Prostate gland (tissue), 2 donors: ENCODE measurements at regions not wholly inside any gene's neighbourhood (a gene's known extent, or its start where the extent isn't known, plus 50 kb on each side); places are given as distances from the start of the nearest gene placed in this dataset.

Source experiments
- DNase-seq: peaks from one replicate; pipeline ENCODE4 v3.0.0-alpha.2; 2019; ENCODE audit warnings: low spot score
- H3K27ac ChIP-seq, 2 donors: fragments of 200-600 bp; sonication (generic); 2 replicates each; pipeline ENCODE4 v1.5.1; 2017 to 2019
- H3K27me3 ChIP-seq: fragments of 200-600 bp; sonication (generic); replicated peaks from 2 replicates; pipeline ENCODE4 v1.5.1; 2019; ENCODE audit not compliant: insufficient read depth
- H3K36me3 ChIP-seq, 2 donors: fragments of 200-600 bp; sonication (generic); 1 replicate in 1 of 2; 2 replicates in 1 of 2; pipeline versions ENCODE4 v1.5.1 to v1.8.1; 2017 to 2019
- H3K4me1 ChIP-seq: fragments of 200-600 bp; sonication (generic); replicated peaks from 2 replicates; pipeline ENCODE4 v1.5.1; 2019
- H3K4me3 ChIP-seq, 2 donors: fragments of 200-600 bp; sonication (generic); 2 replicates each; pipeline ENCODE4 v1.5.1; 2017 to 2019
- H3K9me3 ChIP-seq: fragments of 200-600 bp; sonication (generic); 2 replicates; pipeline ENCODE4 v1.5.1; 2017
- CTCF ChIP-seq, 4 experiments: fragments of 200-600 bp in 2 of 4; fragments of 450-650 bp in 2 of 4; sonication (generic) in 2 of 4; IDR thresholded peaks; 1 replicate in 3 of 4; 2 replicates in 1 of 4; pipeline ENCODE4 v1.5.1; 2016 to 2019; ENCODE audit warnings: antibody characterized with exemption in 4 of 4, mild to moderate bottlenecking in 2 of 4, moderate library complexity in 2 of 4
- POLR2A ChIP-seq: fragments of 450-650 bp; IDR thresholded peaks from one replicate; pipeline ENCODE4 v1.6.1; 2016; ENCODE audit warnings: antibody characterized with exemption, mild to moderate bottlenecking
- POLR2AphosphoS5 ChIP-seq: sonication (generic); formaldehyde crosslinking; IDR thresholded peaks from one replicate; pipeline ENCODE4 v1.6.1; 2017; ENCODE audit warnings: antibody characterized with exemption
- WGBS: methylation state at CpG from one replicate; pipeline ENCODE4 v1.1.5; 2018; 5-methylcytosine and 5-hydroxymethylcytosine counted together
- intact Hi-C: fragments of 100-400 bp; cut with DNase I; formaldehyde crosslinking; loops from one replicate; pipeline ENCODE4 v1.14.2; 2022

DNA sequence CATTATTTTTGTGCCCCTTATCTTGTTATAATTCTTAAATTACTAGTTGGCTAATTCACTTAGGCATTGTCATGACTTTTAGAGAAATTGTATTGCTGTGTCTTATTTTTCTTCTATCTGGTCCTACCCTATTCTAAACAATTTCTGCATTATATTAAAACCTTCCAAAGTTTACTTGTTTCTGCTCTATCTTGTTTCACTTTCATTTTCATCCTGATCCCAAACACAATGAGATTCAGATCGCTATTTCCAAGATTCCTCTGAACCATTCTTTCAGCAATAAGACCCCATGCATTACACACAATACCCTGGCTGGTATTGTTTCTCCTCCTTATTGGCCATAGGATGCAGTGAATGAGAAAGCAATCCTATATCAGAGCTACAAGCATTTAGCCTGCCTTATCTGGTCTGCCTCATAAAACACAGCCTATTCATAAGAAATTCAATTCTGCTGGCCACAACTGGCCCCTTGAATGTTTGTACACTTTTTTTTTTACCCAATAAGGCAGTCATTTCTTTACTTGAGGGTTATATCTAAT is 69.9 kb upstream of the POU3F2 start:
- H3K9me3 ChIP-seq = no peaks in the 10 kb centered on the region
- no peak for DNase-seq
- H3K36me3 ChIP-seq = no peaks in the 10 kb centered on the region
- no peak overlapping the region for H3K27ac ChIP-seq
- H3K4me1 ChIP-seq = no peaks in the 10 kb centered on the region
- TF ChIP-seq POLR2AphosphoS5 = no peak
- TF ChIP-seq CTCF (IDR thresholded peaks at IDR 0.05) = no peak
- TF ChIP-seq POLR2A = no peak
- H3K27me3 ChIP-seq = no peaks in the 10 kb centered on the region
- 50% methylated on average over 1 of the region's 1 CpG for WGBS
- H3K4me3 ChIP-seq = no peak overlapping the region
- intact Hi-C loops = no loop called here

GRCh38 chr6:98769546-98769945 is 64.8 kb upstream of the POU3F2 start:
- no peak for TF ChIP-seq CTCF (IDR thresholded peaks at IDR 0.05)
- TF ChIP-seq POLR2A = no peak
- TF ChIP-seq POLR2AphosphoS5 = no peak
- H3K27ac ChIP-seq = no peak overlapping the region
- no peaks in the 10 kb centered on the region for H3K4me1 ChIP-seq
- no peaks in the 10 kb centered on the region for H3K9me3 ChIP-seq
- WGBS = 89% methylated on average over 1 of the region's 1 CpG
- no peak for DNase-seq
- no peak overlapping the region for H3K4me3 ChIP-seq
- no peaks in the 10 kb centered on the region for H3K27me3 ChIP-seq
- no peaks in the 10 kb centered on the region for H3K36me3 ChIP-seq
- intact Hi-C loops = no loop called here

GRCh38 chr6:98775205-98775604 is 59.2 kb upstream of the POU3F2 start:
- no peaks in the 10 kb centered on the region for H3K27me3 ChIP-seq
- TF ChIP-seq POLR2A = no peak
- no peak for TF ChIP-seq CTCF (IDR thresholded peaks at IDR 0.05)
- no peak for TF ChIP-seq POLR2AphosphoS5
- WGBS = 15% methylated on average over 2 of the region's 2 CpGs

DNA sequence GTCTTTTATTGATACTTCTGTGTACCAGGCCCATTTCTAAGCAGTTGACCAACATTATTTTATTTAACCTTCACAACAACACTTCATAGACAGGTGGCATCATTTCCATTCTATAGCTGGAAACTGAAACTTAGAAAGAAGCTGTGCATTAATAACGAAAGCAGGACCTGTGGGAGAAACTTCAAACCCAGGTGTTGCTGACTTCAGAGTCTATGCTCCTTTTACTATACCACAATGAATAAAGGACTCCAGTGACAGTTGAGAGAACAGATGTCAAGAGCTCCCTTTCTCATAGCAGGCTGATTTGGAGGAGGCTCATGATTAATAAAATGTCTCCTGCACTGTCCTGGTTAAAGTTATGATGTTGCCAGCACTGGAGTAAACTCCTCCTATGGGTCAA is 56.6 kb upstream of the POU3F2 start:
- no peak for DNase-seq
- no peak overlapping the region for H3K27ac ChIP-seq
- H3K4me1 ChIP-seq = no peaks in the 10 kb centered on the region
- intact Hi-C loops = no loop called here
- TF ChIP-seq POLR2AphosphoS5 = no peak
- no peak for TF ChIP-seq POLR2A
- no peak for TF ChIP-seq CTCF (IDR thresholded peaks at IDR 0.05)
- H3K4me3 ChIP-seq = no peak overlapping the region
- no peaks in the 10 kb centered on the region for H3K9me3 ChIP-seq
- 87% methylated on average over 1 of the region's 1 CpG for WGBS
- no peaks in the 10 kb centered on the region for H3K36me3 ChIP-seq
- H3K27me3 ChIP-seq = no peaks in the 10 kb centered on the region

More at GRCh38 chr6:98775205-98775604, 59.2 kb upstream of the POU3F2 start:
- H3K4me3 ChIP-seq = no peak overlapping the region
- no peak for DNase-seq
- H3K9me3 ChIP-seq = no peaks in the 10 kb centered on the region
- no peak overlapping the region for H3K27ac ChIP-seq
- H3K36me3 ChIP-seq = no peaks in the 10 kb centered on the region
- H3K4me1 ChIP-seq = no peaks in the 10 kb centered on the region
- intact Hi-C loops = no loop called here

DNA sequence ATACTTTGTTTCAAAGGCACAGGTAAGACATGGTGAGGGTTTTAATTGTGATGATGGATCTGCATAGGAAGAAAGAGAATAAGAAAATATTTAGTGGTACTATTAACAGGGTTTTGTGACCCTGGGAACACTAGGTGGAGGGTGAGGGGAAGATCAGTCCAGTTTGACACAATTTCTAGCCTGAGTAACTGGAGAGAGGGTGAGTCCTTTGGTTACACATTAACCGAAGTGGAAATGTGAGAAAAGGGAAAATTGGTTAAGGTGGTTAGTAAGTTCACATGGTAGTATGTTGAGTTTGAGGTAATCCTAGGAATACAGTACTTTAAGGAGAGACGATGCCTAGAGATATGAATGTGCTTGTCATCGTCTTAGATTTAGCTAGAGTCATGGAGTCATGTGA is 54.8 kb upstream of the POU3F2 start:
- H3K4me1 ChIP-seq = no peaks in the 10 kb centered on the region
- no peaks in the 10 kb centered on the region for H3K27me3 ChIP-seq
- WGBS = 82% methylated on average over 3 of the region's 3 CpGs
- no peak overlapping the region for H3K27ac ChIP-seq
- H3K9me3 ChIP-seq = no peaks in the 10 kb centered on the region
- TF ChIP-seq POLR2AphosphoS5 (no peak), CTCF (IDR thresholded peaks at IDR 0.05) (no peak), POLR2A (no peak)
- no peaks in the 10 kb centered on the region for H3K36me3 ChIP-seq
- no peak overlapping the region for H3K4me3 ChIP-seq
- no peak for DNase-seq
- intact Hi-C loops = no loop called here
